ENCODE measurements at regions not wholly inside any gene's neighbourhood (a gene's known extent, or its start where the extent isn't known, plus 50 kb on each side); places are given as distances from the start of the nearest gene placed in this dataset.
"Not testable (repeated sequence)": the region's sequence is repeated elsewhere in the genome, so short reads cannot be mapped to it uniquely, and the experiment has no call there.

GRCh38 chr9:28981711-28982110 lies 1408.4 kb upstream of the C9orf72 start:
- Mint-ChIP-seq H3K9me3 (no peaks in the 10 kb centered on the region), H3K27ac (no peak overlapping the region), H3K36me3 (ENCODE audit: low read depth) (no peaks in the 10 kb centered on the region), H3K27me3 (ENCODE audit: low read depth) (no peaks in the 10 kb centered on the region), H3K4me1 (no peaks in the 10 kb centered on the region), H3K4me3 (no peak overlapping the region)
- TF ChIP-seq CTCF (IDR thresholded peaks at IDR 0.05; ENCODE audit: unreplicated experiment in 3 of 3): no peak

- H3K4me1 Mint-ChIP-seq: no peaks in the 10 kb centered on the region
- H3K27ac Mint-ChIP-seq: no peak overlapping the region
- H3K9me3 Mint-ChIP-seq: peaks cover 1% of the 10 kb centered on the region
- no peak overlapping the region for H3K4me3 Mint-ChIP-seq
- no peaks in the 10 kb centered on the region for H3K27me3 Mint-ChIP-seq (ENCODE audit: low read depth)
- TF ChIP-seq CTCF (IDR thresholded peaks at IDR 0.05; ENCODE audit: unreplicated experiment in 3 of 3): no peak
- H3K36me3 Mint-ChIP-seq (ENCODE audit: low read depth): no peaks in the 10 kb centered on the region
These were observed 1410.7 kb upstream of the C9orf72 start for GRCh38 chr9:28984016-28984415.

- H3K4me3 Mint-ChIP-seq; H3K36me3 Mint-ChIP-seq (ENCODE audit: low read depth); H3K4me1 Mint-ChIP-seq; H3K27me3 Mint-ChIP-seq (ENCODE audit: low read depth); H3K27ac Mint-ChIP-seq: not testable (repeated sequence)
- H3K9me3 Mint-ChIP-seq: peaks cover 16% of the 10 kb centered on the region
These were observed 1416.7 kb upstream of the C9orf72 start for GRCh38 chr9:28990009-28990408.

GRCh38 chr9:28999057-28999456 lies 1425.8 kb upstream of the C9orf72 start:
- peaks cover 3% of the 10 kb centered on the region for H3K9me3 Mint-ChIP-seq
- H3K27ac Mint-ChIP-seq: no peak overlapping the region
- H3K4me3 Mint-ChIP-seq: no peak overlapping the region
- H3K27me3 Mint-ChIP-seq (ENCODE audit: low read depth): no peaks in the 10 kb centered on the region
- no peaks in the 10 kb centered on the region for H3K4me1 Mint-ChIP-seq
- no peak for TF ChIP-seq CTCF (IDR thresholded peaks at IDR 0.05; ENCODE audit: unreplicated experiment in 3 of 3)
- H3K36me3 Mint-ChIP-seq (ENCODE audit: low read depth): no peaks in the 10 kb centered on the region

GRCh38 chr9:28999806-29000205 lies 1426.5 kb upstream of the C9orf72 start:
- H3K27me3 Mint-ChIP-seq (ENCODE audit: low read depth): no peaks in the 10 kb centered on the region
- peaks cover 3% of the 10 kb centered on the region for H3K9me3 Mint-ChIP-seq
- TF ChIP-seq CTCF (IDR thresholded peaks at IDR 0.05; ENCODE audit: unreplicated experiment in 3 of 3): no peak

GRCh38 chr9:29001006-29001405 lies 1427.7 kb upstream of the C9orf72 start:
- Mint-ChIP-seq H3K36me3 (ENCODE audit: low read depth) (no peaks in the 10 kb centered on the region), H3K4me1 (no peaks in the 10 kb centered on the region), H3K4me3 (no peak overlapping the region), H3K27me3 (ENCODE audit: low read depth) (no peaks in the 10 kb centered on the region), H3K27ac (no peak overlapping the region), H3K9me3 (peaks cover 3% of the 10 kb centered on the region)
- no peak for TF ChIP-seq CTCF (IDR thresholded peaks at IDR 0.05; ENCODE audit: unreplicated experiment in 3 of 3)

More at GRCh38 chr9:28999806-29000205, 1426.5 kb upstream of the C9orf72 start:
- H3K27ac Mint-ChIP-seq: no peak overlapping the region
- no peaks in the 10 kb centered on the region for H3K36me3 Mint-ChIP-seq (ENCODE audit: low read depth)
- no peak overlapping the region for H3K4me3 Mint-ChIP-seq
- H3K4me1 Mint-ChIP-seq: no peaks in the 10 kb centered on the region
